Ovary (tissue), 7 donors: ENCODE measurements at regions not wholly inside any gene's neighbourhood (a gene's known extent, or its start where the extent isn't known, plus 50 kb on each side); places are given as distances from the start of the nearest gene placed in this dataset.

Source experiments
- DNase-seq, 5 donors: peaks; one replicate each; pipeline ENCODE4 v3.0.0-alpha.2; 2019 to 2020
- H3K27ac ChIP-seq, 2 donors: fragments of 200-600 bp; one replicate each; pipeline versions ENCODE4 v1.5.1 to v1.8.0; 2019 to 2022
- H3K27me3 ChIP-seq: fragments of 200-600 bp; one replicate; pipeline ENCODE4 v1.8.0; 2022
- H3K36me3 ChIP-seq: fragments of 200-600 bp; sonication (generic); one replicate; pipeline ENCODE4 v1.5.1; 2019
- H3K4me1 ChIP-seq: one replicate; pipeline ENCODE4 v1.8.1; 2013; ENCODE audit warnings: mild to moderate bottlenecking, moderate library complexity; ENCODE audit not compliant: insufficient read depth
- H3K4me3 ChIP-seq: fragments of 200-600 bp; sonication (generic); one replicate; pipeline ENCODE4 v1.5.1; 2017
- H3K9me3 ChIP-seq, 2 donors: fragments of 200-600 bp in 1 of 2; sonication (generic) in 1 of 2; one replicate each; pipeline versions ENCODE4 v1.5.1 to v1.8.1; 2013 to 2019; ENCODE audit warnings: mild to moderate bottlenecking in 1 of 2, moderate library complexity in 1 of 2
- CTCF ChIP-seq, 3 donors: fragments of 450-650 bp in 2 of 3; fragments of 200-600 bp in 1 of 3; IDR thresholded peaks; one replicate each; pipeline versions ENCODE4 v1.5.1 to v1.8.0; 2016 to 2022; ENCODE audit warnings: antibody characterized with exemption in 3 of 3, mild to moderate bottlenecking in 1 of 3
- EP300 ChIP-seq: sonication (generic); formaldehyde crosslinking; IDR thresholded peaks from one replicate; pipeline ENCODE4 v1.6.1; 2017; ENCODE audit warnings: antibody characterized with exemption
- POLR2A ChIP-seq: fragments of 450-650 bp; IDR thresholded peaks from one replicate; pipeline ENCODE4 v1.6.1; 2017; ENCODE audit warnings: antibody characterized with exemption, mild to moderate bottlenecking, moderate library complexity
- WGBS, 3 donors: extraction: QIAGEN DNeasy Blood & Tissue Kit in 1 of 3; methylation state at CpG; one replicate each; pipeline versions ENCODE4 v1.1.5 to v1.1.7; 2013 to 2017; 5-methylcytosine and 5-hydroxymethylcytosine counted together
- intact Hi-C, 4 donors: fragments of 100-400 bp; cut with DNase I; formaldehyde crosslinking; loops; one replicate each; pipeline versions ENCODE4 v1.11.0 to v1.15.1; 2022 to 2023
- donor health status: DM: no; HTN: no; CAD: no; lungs with moderate emphysema.
- donor health status: DM: no; HTN: no; CAD: no.
- donor health status: Bipolar disorder and iron deficiency.
- donor health status: DM: no; HTN: no; CAD: no.
- donor health status: DM: yes; HTN: yes; CAD: no.

- no peak for TF ChIP-seq EP300
- no peaks in the 10 kb centered on the region for H3K4me1 ChIP-seq
- DNase-seq: peak in 1 of 5 donors; percentile 13
- H3K27ac ChIP-seq: no peak overlapping the region
- no peak overlapping the region for H3K4me3 ChIP-seq
- H3K9me3 ChIP-seq: no peaks in the 10 kb centered on the region
- H3K36me3 ChIP-seq: no peaks in the 10 kb centered on the region
- H3K27me3 ChIP-seq: no peaks in the 10 kb centered on the region
- intact Hi-C loops: no loop called here
- WGBS, 3 donors: 88 to 95% (median 93%) methylated on average over 7 of the region's 7 CpGs
These were observed 60.2 kb upstream of the ACTRT2 start for GRCh38 chr1:2961081-2961480.

- H3K4me1 ChIP-seq: peaks cover 4% of the 10 kb centered on the region
- H3K4me3 ChIP-seq: no peak overlapping the region
- H3K36me3 ChIP-seq: no peaks in the 10 kb centered on the region
- no peaks in the 10 kb centered on the region for H3K27me3 ChIP-seq
- no peak overlapping the region for H3K27ac ChIP-seq
- intact Hi-C loops: no loop called here
- H3K9me3 ChIP-seq: no peaks in the 10 kb centered on the region
- TF ChIP-seq POLR2A (no peak), EP300 (no peak), CTCF (IDR thresholded peaks at IDR 0.05) (no peak)
- DNase-seq: peak in 1 of 5 donors; percentile 18
- WGBS, 3 donors: 88 to 95% (median 89%) methylated on average over 14 of the region's 14 CpGs
These were observed 59.6 kb upstream of the ACTRT2 start for GRCh38 chr1:2961661-2962060.

- no peaks in the 10 kb centered on the region for H3K9me3 ChIP-seq
- no peaks in the 10 kb centered on the region for H3K27me3 ChIP-seq
- 70 to 73% (median 73%) methylated on average over 11 of the region's 11 CpGs for WGBS, 3 donors
- intact Hi-C loops: no loop called here
- H3K4me1 ChIP-seq: peaks cover 7% of the 10 kb centered on the region
- H3K36me3 ChIP-seq: no peaks in the 10 kb centered on the region
- no peak overlapping the region for H3K4me3 ChIP-seq
- no peak for DNase-seq
- TF ChIP-seq POLR2A: no peak
- TF ChIP-seq EP300: no peak
- no peak for TF ChIP-seq CTCF (IDR thresholded peaks at IDR 0.05)
- H3K27ac ChIP-seq: no peak overlapping the region
These were observed 59.2 kb upstream of the ACTRT2 start for GRCh38 chr1:2962061-2962460.

GRCh38 chr1:2962541-2962940, 58.7 kb upstream of the ACTRT2 start:
- no peak overlapping the region for H3K27ac ChIP-seq
- no peaks in the 10 kb centered on the region for H3K27me3 ChIP-seq
- 48 to 55% (median 52%) methylated on average over 8 of the region's 8 CpGs for WGBS, 3 donors
- intact Hi-C loops: no loop called here
- no peaks in the 10 kb centered on the region for H3K36me3 ChIP-seq
- no peaks in the 10 kb centered on the region for H3K9me3 ChIP-seq
- no peak overlapping the region for H3K4me3 ChIP-seq
- peaks cover 11% of the 10 kb centered on the region for H3K4me1 ChIP-seq
- TF ChIP-seq CTCF (IDR thresholded peaks at IDR 0.05) (no peak), POLR2A (no peak), EP300 (no peak)
- no peak for DNase-seq

GRCh38 chr1:2962946-2963345, 58.3 kb upstream of the ACTRT2 start:
- Histone ChIP-seq H3K27ac (no peak overlapping the region), H3K4me3 (no peak overlapping the region), H3K4me1 (peaks cover 13% of the 10 kb centered on the region), H3K9me3 (no peaks in the 10 kb centered on the region), H3K27me3 (no peaks in the 10 kb centered on the region), H3K36me3 (no peaks in the 10 kb centered on the region)
- intact Hi-C loops: no loop called here
- 77 to 87% (median 81%) methylated on average over 13 of the region's 13 CpGs for WGBS, 3 donors
- TF ChIP-seq EP300 (no peak), CTCF (IDR thresholded peaks at IDR 0.05) (no peak), POLR2A (no peak)
- DNase-seq: peak in 1 of 5 donors; percentile 17
